Caco-2 (cell line): ENCODE measurements at regions not wholly inside any gene's neighbourhood (a gene's known extent, or its start where the extent isn't known, plus 50 kb on each side); places are given as distances from the start of the nearest gene placed in this dataset.

ENCODE experiments used
- BruUV-seq: library from RNA; stranded (reverse); fragments of 400-500 nt; replicated peaks from 2 replicates; lab custom pipeline; 2021; lab: Mats Ljungman, UMichigan
- CTCF ChIA-PET: fragments of 300-600 bp; sonication (Branson Sonifier 250); formaldehyde crosslinking; loops from one replicate; lab custom pipeline; 2022; ENCODE audit warnings: antibody characterized with exemption; lab: Charles Lee
- POLR2A ChIA-PET: fragments of 300-600 bp; sonication (Branson Sonifier 250); formaldehyde crosslinking; loops from one replicate; lab custom pipeline; 2022; ENCODE audit warnings: antibody characterized with exemption; lab: Charles Lee
- DNase-seq, 2 experiments: peaks; one replicate each; pipeline versions ENCODE4 v3.0.0 to v3.0.0-alpha.2; 2020 to 2022
- H3K27me3 ChIP-seq: replicated peaks from 2 replicates; pipeline ENCODE4 v1.6.0; 2011; ENCODE audit warnings: low read length; ENCODE audit not compliant: control insufficient read depth, insufficient read depth
- H3K36me3 ChIP-seq: 2 replicates; pipeline ENCODE4 v1.5.1; 2011; ENCODE audit warnings: low read length; ENCODE audit not compliant: control insufficient read depth, insufficient read depth
- H3K4me1 ChIP-seq: fragments of 250-450 bp; sonication (Bioruptor Pico); 2 replicates; pipeline ENCODE4 v1.5.1; 2020; ENCODE audit warnings: mild to moderate bottlenecking
- H3K4me3 ChIP-seq: 2 replicates; pipeline ENCODE4 v1.5.1; 2011; ENCODE audit warnings: low read depth, mild to moderate bottlenecking, control low read depth, low read length
- H3K9me3 ChIP-seq: fragments of 250-450 bp; sonication (Bioruptor Pico); 2 replicates; pipeline ENCODE4 v1.5.1; 2020; ENCODE audit warnings: mild to moderate bottlenecking, moderate library complexity
- H3K27ac Mint-ChIP-seq: one replicate; pipeline ENCODE4 v1.8.0; 2022; ENCODE audit warnings: mixed read lengths; ENCODE audit not compliant: unreplicated experiment
- H3K27me3 Mint-ChIP-seq: one replicate; pipeline ENCODE4 v1.8.0; 2022; ENCODE audit warnings: mixed read lengths; ENCODE audit not compliant: insufficient read depth, unreplicated experiment
- H3K36me3 Mint-ChIP-seq: one replicate; pipeline ENCODE4 v1.8.0; 2022; ENCODE audit warnings: mild to moderate bottlenecking, mixed read lengths; ENCODE audit not compliant: insufficient read depth, unreplicated experiment
- H3K4me1 Mint-ChIP-seq: one replicate; pipeline ENCODE4 v1.8.0; 2022; ENCODE audit warnings: low read depth, mixed read lengths; ENCODE audit not compliant: unreplicated experiment
- H3K4me3 Mint-ChIP-seq: one replicate; pipeline ENCODE4 v1.8.0; 2022; ENCODE audit warnings: mild to moderate bottlenecking, moderate library complexity, mixed read lengths; ENCODE audit not compliant: unreplicated experiment
- H3K9me3 Mint-ChIP-seq: one replicate; pipeline ENCODE4 v1.8.0; 2022; ENCODE audit warnings: mixed read lengths; ENCODE audit not compliant: unreplicated experiment
- CTCF ChIP-seq, 2 experiments: fragments of 200-600 bp in 1 of 2; IDR thresholded peaks; 1 replicate in 1 of 2; 2 replicates in 1 of 2; pipeline versions ENCODE4 v1.5.1 to v1.8.0; 2011 to 2022; ENCODE audit warnings: antibody characterized with exemption in 1 of 2, control low read depth in 1 of 2, inconsistent platforms in 1 of 2, low read depth in 1 of 2, low read length in 1 of 2, mild to moderate bottlenecking in 1 of 2, moderate library complexity in 1 of 2; ENCODE audit not compliant: insufficient read depth in 1 of 2, severe bottlenecking in 1 of 2, unreplicated experiment in 1 of 2
- intact Hi-C: fragments of 100-400 bp; cut with micrococcal nuclease; formaldehyde crosslinking; loops from one replicate; pipeline ENCODE4 v1.10.0; 2022; ENCODE audit not compliant: unreplicated experiment

GRCh38 chr22:35195226-35195625, 62.1 kb upstream of the HMGXB4 start:
- no peaks in the 10 kb centered on the region for H3K4me1 ChIP-seq
- Mint-ChIP-seq H3K4me1 (no peaks in the 10 kb centered on the region), H3K36me3 (no peaks in the 10 kb centered on the region), H3K9me3 (no peaks in the 10 kb centered on the region), H3K27me3 (peaks cover 3% of the 10 kb centered on the region), H3K27ac (no peak overlapping the region), H3K4me3 (no peak overlapping the region)
- no peaks in the 10 kb centered on the region for H3K27me3 ChIP-seq
- POLR2A ChIA-PET: no interaction called here
- no peak for DNase-seq
- CTCF ChIA-PET: no interaction called here
- no peaks in the 10 kb centered on the region for H3K36me3 ChIP-seq
- H3K4me3 ChIP-seq: no peak overlapping the region
- intact Hi-C loops: no loop called here
- BruUV-seq: no TSS peak
- no peak for TF ChIP-seq CTCF (IDR thresholded peaks at IDR 0.05; ENCODE audit: insufficient read depth in 1 of 2, low read depth in 1 of 2, low read length in 1 of 2, severe bottlenecking in 1 of 2, unreplicated experiment in 1 of 2)
- no peaks in the 10 kb centered on the region for H3K9me3 ChIP-seq

- no peak for TF ChIP-seq CTCF (IDR thresholded peaks at IDR 0.05; ENCODE audit: insufficient read depth in 1 of 2, low read depth in 1 of 2, low read length in 1 of 2, severe bottlenecking in 1 of 2, unreplicated experiment in 1 of 2)
- Histone ChIP-seq H3K4me1 (no peaks in the 10 kb centered on the region), H3K36me3 (no peaks in the 10 kb centered on the region), H3K4me3 (no peak overlapping the region), H3K9me3 (no peaks in the 10 kb centered on the region), H3K27me3 (no peaks in the 10 kb centered on the region)
- Mint-ChIP-seq H3K4me3 (no peak overlapping the region), H3K27me3 (peaks cover 4% of the 10 kb centered on the region), H3K4me1 (no peaks in the 10 kb centered on the region), H3K36me3 (no peaks in the 10 kb centered on the region), H3K9me3 (no peaks in the 10 kb centered on the region), H3K27ac (no peak overlapping the region)
- intact Hi-C loops: no loop called here
- ChIA-PET CTCF (no interaction called here), POLR2A (no interaction called here)
- no peak for DNase-seq
- BruUV-seq: no TSS peak
Measured at GRCh38 chr22:35195821-35196220, 61.5 kb upstream of the HMGXB4 start.

- Histone ChIP-seq H3K9me3 (no peaks in the 10 kb centered on the region), H3K4me1 (no peaks in the 10 kb centered on the region), H3K27me3 (no peaks in the 10 kb centered on the region), H3K4me3 (no peak overlapping the region), H3K36me3 (no peaks in the 10 kb centered on the region)
- intact Hi-C loops: no loop called here
- Mint-ChIP-seq H3K9me3 (no peaks in the 10 kb centered on the region), H3K27me3 (peaks cover 2% of the 10 kb centered on the region), H3K4me1 (no peaks in the 10 kb centered on the region), H3K27ac (no peak overlapping the region), H3K36me3 (no peaks in the 10 kb centered on the region), H3K4me3 (no peak overlapping the region)
- ChIA-PET CTCF (interaction anchor here (1.0 kb wide), 1 partner anchor 46 kb away, joined by 3 read pairs; no protein-coding TSS in a partner anchor), POLR2A (no interaction called here)
- no peak for TF ChIP-seq CTCF (IDR thresholded peaks at IDR 0.05; ENCODE audit: insufficient read depth in 1 of 2, low read depth in 1 of 2, low read length in 1 of 2, severe bottlenecking in 1 of 2, unreplicated experiment in 1 of 2)
- BruUV-seq: no TSS peak
- no peak for DNase-seq
Measured at GRCh38 chr22:35197071-35197470, 60.2 kb upstream of the HMGXB4 start.
